Endothelial cell of umbilical vein (primary cell): ENCODE measurements at regions not wholly inside any gene's neighbourhood (a gene's known extent, or its start where the extent isn't known, plus 50 kb on each side); places are given as distances from the start of the nearest gene placed in this dataset.

ENCODE experiments used
- BruUV-seq: library from RNA; stranded (reverse); fragments of 400-500 nt; replicated peaks from 2 replicates; lab custom pipeline; 2021; lab: Mats Ljungman, UMichigan
- CTCF ChIA-PET: fragments of 300-600, 350-600 bp; sonication (Branson Sonifier 250); formaldehyde crosslinking; loops from one replicate; lab custom pipeline; 2021; ENCODE audit warnings: antibody characterized with exemption, inconsistent platforms; lab: Charles Lee
- POLR2A ChIA-PET: fragments of 300-600, 350-600 bp; sonication (Branson Sonifier 250); formaldehyde crosslinking; loops from one replicate; lab custom pipeline; 2021; ENCODE audit warnings: antibody characterized with exemption, inconsistent platforms; lab: Charles Lee
- DNase-seq: peaks from one replicate; pipeline ENCODE4 v3.0.0-alpha.2; 2011; ENCODE audit warnings: low read depth, low spot score
- FAIRE-seq: peaks from 2 replicates; lab custom pipeline; 2011; peaks lifted over from hg19 to GRCh38; lab: Jason Lieb, UNC
- H2AFZ ChIP-seq: 2 replicates; pipeline ENCODE4 v1.6.0; 2012; ENCODE audit warnings: low read depth, low read length, control low read depth, inconsistent platforms
- H3K27ac ChIP-seq: 2 replicates; pipeline ENCODE4 v1.5.1; 2011; ENCODE audit warnings: low read depth, mild to moderate bottlenecking, control low read depth, low read length, moderate library complexity; ENCODE audit not compliant: insufficient read depth
- H3K27me3 ChIP-seq, 2 experiments: 2 replicates each; pipeline versions ENCODE4 v1.6.0 to v1.6.1; 2011; ENCODE audit warnings: low read length in 2 of 2, mixed read lengths in 1 of 2; ENCODE audit not compliant: control insufficient read depth in 2 of 2, insufficient read depth in 2 of 2
- H3K36me3 ChIP-seq, 2 experiments: 2 replicates in 1 of 2; 3 replicates in 1 of 2; pipeline ENCODE4 v1.5.1; 2011; ENCODE audit warnings: low read length in 2 of 2, mild to moderate bottlenecking in 1 of 2, moderate library complexity in 1 of 2; ENCODE audit not compliant: control insufficient read depth in 2 of 2, insufficient read depth in 2 of 2; ENCODE audit errors: extremely low read depth in 1 of 2
- H3K4me1 ChIP-seq: 3 replicates; pipeline ENCODE4 v1.5.1; 2011; ENCODE audit warnings: mild to moderate bottlenecking, low read length; ENCODE audit not compliant: control insufficient read depth, insufficient read depth; ENCODE audit errors: extremely low read depth
- H3K4me2 ChIP-seq: 2 replicates; pipeline ENCODE4 v1.6.1; 2011; ENCODE audit warnings: low read length, control low read depth, mixed read lengths; ENCODE audit not compliant: insufficient read depth
- H3K4me3 ChIP-seq, 3 experiments: fragments of 200-600 bp in 1 of 3; sonication (generic), shearing (Covaris generic) in 1 of 3; replicated peaks in 1 of 3; 2 replicates each; pipeline ENCODE4 v1.5.1; 2011 to 2016; ENCODE audit warnings: control low read depth in 3 of 3, low read length in 3 of 3, mild to moderate bottlenecking in 2 of 3, inconsistent platforms in 1 of 3, low read depth in 1 of 3, moderate library complexity in 1 of 3; ENCODE audit not compliant: insufficient read depth in 1 of 3
- H3K79me2 ChIP-seq: 2 replicates; pipeline ENCODE4 v1.6.0; 2012; ENCODE audit warnings: low read length, inconsistent platforms; ENCODE audit not compliant: control insufficient read depth, insufficient read depth
- H3K9ac ChIP-seq: replicated peaks from 2 replicates; pipeline ENCODE3; 2011; ENCODE audit warnings: low read length, control low read depth; ENCODE audit not compliant: insufficient read depth; ENCODE audit errors: extremely low read depth
- H3K9me1 ChIP-seq: replicated peaks from 3 replicates; pipeline ENCODE4 v1.6.0; 2011; ENCODE audit warnings: mild to moderate bottlenecking, low read length; ENCODE audit not compliant: control insufficient read depth, insufficient read depth; ENCODE audit errors: extremely low read depth
- H3K9me3 ChIP-seq: replicated peaks from 2 replicates; pipeline ENCODE4 v1.5.1; 2012; ENCODE audit warnings: low read length, inconsistent platforms; ENCODE audit not compliant: control insufficient read depth, insufficient read depth
- H4K20me1 ChIP-seq: replicated peaks from 2 replicates; pipeline ENCODE3; 2011; ENCODE audit warnings: mild to moderate bottlenecking, low read length; ENCODE audit not compliant: control insufficient read depth, insufficient read depth; ENCODE audit errors: extremely low read depth
- EZH2 ChIP-seq: IDR thresholded peaks from 2 replicates; pipeline ENCODE4 v1.6.1; 2012; ENCODE audit warnings: borderline replicate concordance, low read depth, mild to moderate bottlenecking, moderate library complexity, low read length, inconsistent platforms; ENCODE audit not compliant: severe bottlenecking
- FOS ChIP-seq: IDR thresholded peaks from 2 replicates; pipeline ENCODE4 v1.6.1; 2011; ENCODE audit warnings: mild to moderate bottlenecking, low read length, moderate library complexity, borderline replicate concordance; ENCODE audit not compliant: insufficient read depth
- GATA2 ChIP-seq: IDR thresholded peaks from 2 replicates; pipeline ENCODE4 v1.7.0; 2011; ENCODE audit warnings: low read depth, mild to moderate bottlenecking, moderate library complexity, mixed read lengths, low read length; ENCODE audit not compliant: insufficient read length, insufficient read depth
- JUN ChIP-seq: IDR thresholded peaks from 2 replicates; pipeline ENCODE4 v1.6.1; 2011; ENCODE audit warnings: borderline replicate concordance, low read depth; ENCODE audit not compliant: insufficient read length, insufficient read depth
- MYC ChIP-seq: IDR thresholded peaks from one replicate; pipeline ENCODE4 v1.6.1; 2011; ENCODE audit warnings: mild to moderate bottlenecking, low read depth, low read length
- POLR2A ChIP-seq: IDR thresholded peaks from 2 replicates; pipeline ENCODE4 v1.6.1; 2012; ENCODE audit warnings: low read depth, mild to moderate bottlenecking, control low read depth, low read length
- POLR2AphosphoS5 ChIP-seq: IDR thresholded peaks from 2 replicates; pipeline ENCODE4 v1.6.1; 2012; ENCODE audit warnings: low read depth, mild to moderate bottlenecking, control low read depth, low read length, moderate library complexity; ENCODE audit not compliant: insufficient read depth
- dilution Hi-C: fragments of 300-500 bp; cut with MboI; formaldehyde crosslinking; loops from one replicate; pipeline ENCODE4 v1.15.0; 2019; ENCODE audit warnings: low sequenced_read_pairs; ENCODE audit not compliant: extremely low pct_ligation_motif_present
- intact Hi-C: fragments of 100-400 bp; cut with micrococcal nuclease; formaldehyde crosslinking; loops from one replicate; pipeline ENCODE4 v1.10.0; 2022
- TF ChIP-seq, protein P1 (sequence below): IDR thresholded peaks from 2 replicates; pipeline ENCODE4 v1.6.1; 2011; ENCODE audit not compliant: insufficient read depth, insufficient read length
- TF ChIP-seq, protein P2 (sequence below), 2 donors: IDR thresholded peaks; 1 replicate in 1 of 2; 2 replicates in 1 of 2; pipeline ENCODE4 v1.5.1; 2011; ENCODE audit warnings: low read length in 2 of 2, mild to moderate bottlenecking in 2 of 2, moderate library complexity in 2 of 2, control low read depth in 1 of 2, inconsistent platforms in 1 of 2, low read depth in 1 of 2; ENCODE audit not compliant: insufficient read depth in 1 of 2; ENCODE audit errors: extremely low read depth in 1 of 2

DNA sequence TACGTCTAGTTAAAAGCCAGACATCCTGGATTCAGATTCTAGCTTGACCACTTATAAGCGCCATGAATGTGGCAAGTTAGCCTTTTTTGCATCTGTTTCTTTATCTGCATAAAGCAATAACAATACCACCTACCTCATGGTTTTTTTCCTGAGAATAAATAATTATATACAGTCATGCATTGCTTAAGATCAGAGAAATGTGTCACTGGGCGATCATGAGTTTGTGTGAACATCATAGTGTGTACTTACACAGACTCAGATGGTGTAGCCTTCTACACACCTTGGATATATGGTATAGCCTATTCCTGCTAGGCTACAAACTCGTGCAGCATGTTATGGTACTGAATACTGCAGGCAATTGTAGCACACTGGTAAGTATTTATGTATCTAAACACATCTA, 84.7 kb upstream of the PELI1 start:
- Histone ChIP-seq H4K20me1 (no peaks in the 10 kb centered on the region), H3K4me3 (peak overlapping the region in 1 of 3 experiments; percentile 70), H2AFZ (peak overlapping the region; percentile 99), H3K9me1 (no peaks in the 10 kb centered on the region), H3K36me3 (no peaks in the 10 kb centered on the region), H3K27me3 (no peaks in the 10 kb centered on the region), H3K4me1 (peaks cover 9% of the 10 kb centered on the region), H3K79me2 (no peaks in the 10 kb centered on the region), H3K9me3 (no peaks in the 10 kb centered on the region), H3K9ac (no peak overlapping the region), H3K4me2 (peak overlapping the region; percentile 98), H3K27ac (no peak overlapping the region)
- TF ChIP-seq POLR2AphosphoS5 (no peak), GATA2 (no peak), MYC (no peak), FOS (no peak), POLR2A (no peak), JUN (no peak), EZH2 (no peak)
- TF ChIP-seq, protein P1, sequence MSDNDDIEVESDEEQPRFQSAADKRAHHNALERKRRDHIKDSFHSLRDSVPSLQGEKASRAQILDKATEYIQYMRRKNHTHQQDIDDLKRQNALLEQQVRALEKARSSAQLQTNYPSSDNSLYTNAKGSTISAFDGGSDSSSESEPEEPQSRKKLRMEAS, result no peak
- TF ChIP-seq, protein P2, sequence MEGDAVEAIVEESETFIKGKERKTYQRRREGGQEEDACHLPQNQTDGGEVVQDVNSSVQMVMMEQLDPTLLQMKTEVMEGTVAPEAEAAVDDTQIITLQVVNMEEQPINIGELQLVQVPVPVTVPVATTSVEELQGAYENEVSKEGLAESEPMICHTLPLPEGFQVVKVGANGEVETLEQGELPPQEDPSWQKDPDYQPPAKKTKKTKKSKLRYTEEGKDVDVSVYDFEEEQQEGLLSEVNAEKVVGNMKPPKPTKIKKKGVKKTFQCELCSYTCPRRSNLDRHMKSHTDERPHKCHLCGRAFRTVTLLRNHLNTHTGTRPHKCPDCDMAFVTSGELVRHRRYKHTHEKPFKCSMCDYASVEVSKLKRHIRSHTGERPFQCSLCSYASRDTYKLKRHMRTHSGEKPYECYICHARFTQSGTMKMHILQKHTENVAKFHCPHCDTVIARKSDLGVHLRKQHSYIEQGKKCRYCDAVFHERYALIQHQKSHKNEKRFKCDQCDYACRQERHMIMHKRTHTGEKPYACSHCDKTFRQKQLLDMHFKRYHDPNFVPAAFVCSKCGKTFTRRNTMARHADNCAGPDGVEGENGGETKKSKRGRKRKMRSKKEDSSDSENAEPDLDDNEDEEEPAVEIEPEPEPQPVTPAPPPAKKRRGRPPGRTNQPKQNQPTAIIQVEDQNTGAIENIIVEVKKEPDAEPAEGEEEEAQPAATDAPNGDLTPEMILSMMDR (IDR thresholded peaks at IDR 0.05; ENCODE audit: extremely low read depth in 1 of 2, insufficient read depth in 1 of 2, low read depth in 1 of 2, low read length in 2 of 2), result no peak
- intact Hi-C loops (loop anchor here (1.0 kb wide), 2 partner anchors 34 to 85 kb away; partner anchors contain the start of gene PELI1), dilution Hi-C loops (no loop called here)
- ChIA-PET POLR2A (interaction anchor here (1.2 kb wide), 1 partner anchor 33 kb away, joined by 3 read pairs; no protein-coding TSS in a partner anchor), CTCF (interaction anchor here (1.3 to 1.8 kb wide), 4 partner anchors 33 to 259 kb away, joined by 4 to 20 read pairs (median 10); no protein-coding TSS in a partner anchor)
- DNase-seq (no peak), FAIRE-seq (no peak)
- BruUV-seq, result no TSS peak
